HCT116 (cell line): ENCODE measurements at regions not wholly inside any gene's neighbourhood (a gene's known extent, or its start where the extent isn't known, plus 50 kb on each side); places are given as distances from the start of the nearest gene placed in this dataset.

Experiments
- ATAC-seq: fragments of 200-7000 bp; cut with Tn5 transposase; 2 replicates; pipeline ENCODE4 v1.9.1; 2020; ENCODE audit warnings: mild to moderate bottlenecking, moderate library complexity
- BruUV-seq: library from RNA; stranded (reverse); fragments of 400-500 nt; replicated peaks from 2 replicates; lab custom pipeline; 2021; lab: Mats Ljungman, UMichigan
- CTCF ChIA-PET: fragments of 300-600 bp; sonication (Branson Sonifier 250); formaldehyde crosslinking; loops from one replicate; lab custom pipeline; 2021; ENCODE audit warnings: antibody characterized with exemption; lab: Charles Lee
- POLR2A ChIA-PET: fragments of 300-600, 350-600 bp; sonication (Branson Sonifier 250); formaldehyde crosslinking; loops from one replicate; lab custom pipeline; 2021; ENCODE audit warnings: antibody characterized with exemption; lab: Charles Lee
- RAD21 ChIA-PET, 2 experiments: fragments of 300-600 bp; sonication (Branson Sonifier 250); formaldehyde crosslinking; loops; one replicate each; lab custom pipeline; 2023; ENCODE audit warnings: low total read pairs in 2 of 2; ENCODE audit not compliant: uncharacterized antibody in 2 of 2, unreplicated experiment in 2 of 2, low non-redundant PET in 1 of 2; lab: Charles Lee
- DNase-seq: peaks from one replicate; pipeline ENCODE4 v3.0.0-alpha.2; 2010; ENCODE audit warnings: low read depth, low spot score
- H2AFZ ChIP-seq: fragments of 200-600 bp; shearing (Covaris generic), sonication (generic); 2 replicates; pipeline ENCODE4 v1.6.1; 2017; ENCODE audit warnings: low read depth, mixed run types, mixed read lengths, antibody characterized with exemption, low read length; ENCODE audit not compliant: poor library complexity, severe bottlenecking
- H3K27ac ChIP-seq: 2 replicates; pipeline ENCODE4 v1.5.1; 2012; ENCODE audit warnings: low read depth, low read length
- H3K27me3 ChIP-seq: fragments of 200-600 bp; sonication (generic); 2 replicates; pipeline ENCODE4 v1.6.1; 2016; ENCODE audit warnings: mixed run types, low read length, mixed read lengths; ENCODE audit not compliant: insufficient read depth
- H3K36me3 ChIP-seq, 2 experiments: fragments of 200-500 bp in 1 of 2; fragments of 200-600 bp in 1 of 2; sonication (Bioruptor generic) in 1 of 2; sonication (generic) in 1 of 2; 2 replicates each; pipeline versions ENCODE4 v1.5.1 to v1.6.1; 2014 to 2016; ENCODE audit warnings: low read length in 2 of 2, inconsistent platforms in 1 of 2, mixed read lengths in 1 of 2, mixed run types in 1 of 2; ENCODE audit not compliant: insufficient read depth in 2 of 2, control insufficient read depth in 1 of 2
- H3K4me1 ChIP-seq, 2 experiments: fragments of 200-600 bp in 1 of 2; sonication (generic) in 1 of 2; 2 replicates each; pipeline versions ENCODE4 v1.5.1 to v1.6.1; 2012 to 2017; ENCODE audit warnings: low read length in 2 of 2, inconsistent platforms in 1 of 2, mild to moderate bottlenecking in 1 of 2, mixed read lengths in 1 of 2, mixed run types in 1 of 2, moderate library complexity in 1 of 2; ENCODE audit not compliant: insufficient read depth in 2 of 2, control insufficient read depth in 1 of 2
- H3K4me2 ChIP-seq: fragments of 200-600 bp; sonication (generic); 2 replicates; pipeline ENCODE4 v1.6.1; 2017; ENCODE audit warnings: mixed run types, low read length, mixed read lengths
- H3K4me3 ChIP-seq, 2 experiments: fragments of 200-600 bp in 1 of 2; sonication (generic) in 1 of 2; replicated peaks in 1 of 2; 2 replicates each; pipeline ENCODE4 v1.5.1; 2011 to 2016; ENCODE audit warnings: low read length in 2 of 2, control low read depth in 1 of 2, low read depth in 1 of 2, mild to moderate bottlenecking in 1 of 2, mixed read lengths in 1 of 2, mixed run types in 1 of 2
- H3K79me2 ChIP-seq: fragments of 200-600 bp; sonication (generic); 2 replicates; pipeline ENCODE4 v1.6.1; 2017; ENCODE audit warnings: mild to moderate bottlenecking, mixed run types, low read length, moderate library complexity, mixed read lengths; ENCODE audit not compliant: insufficient read depth
- H3K9ac ChIP-seq: fragments of 200-600 bp; sonication (generic); 2 replicates; pipeline ENCODE4 v1.6.1; 2016; ENCODE audit warnings: low read length, mixed read lengths
- H3K9me2 ChIP-seq: fragments of 200-600 bp; sonication (generic), shearing (Covaris generic); 2 replicates; pipeline ENCODE4 v1.6.1; 2017; ENCODE audit warnings: mixed run types, mild to moderate bottlenecking, moderate library complexity; ENCODE audit not compliant: insufficient read depth
- H3K9me3 ChIP-seq, 2 experiments: fragments of 200-500 bp in 1 of 2; fragments of 200-600 bp in 1 of 2; sonication (Bioruptor generic) in 1 of 2; sonication (generic) in 1 of 2; 2 replicates each; pipeline ENCODE4 v1.6.1; 2014 to 2017; ENCODE audit warnings: low read length in 2 of 2, mixed read lengths in 2 of 2, inconsistent platforms in 1 of 2, low read depth in 1 of 2, mild to moderate bottlenecking in 1 of 2, mixed run types in 1 of 2, moderate library complexity in 1 of 2; ENCODE audit not compliant: control insufficient read depth in 1 of 2, insufficient read depth in 1 of 2
- H4K20me1 ChIP-seq: fragments of 200-600 bp; sonication (generic), shearing (Covaris generic); 2 replicates; pipeline ENCODE4 v1.6.1; 2017; ENCODE audit warnings: mixed run types, mild to moderate bottlenecking, moderate library complexity; ENCODE audit not compliant: insufficient read depth
- CBX3 ChIP-seq: IDR thresholded peaks from 2 replicates; pipeline ENCODE4 v1.6.1; 2012; ENCODE audit warnings: low read depth
- CEBPB ChIP-seq: IDR thresholded peaks from 2 replicates; pipeline ENCODE4 v1.6.1; 2012; ENCODE audit warnings: low read depth
- EZH2phosphoT487 ChIP-seq: fragments of 200-600 bp; IDR thresholded peaks from 2 replicates; pipeline ENCODE4 v1.6.1; 2018; ENCODE audit warnings: antibody characterized with exemption, borderline replicate concordance
- FOSL1 ChIP-seq: IDR thresholded peaks from 2 replicates; pipeline ENCODE4 v1.6.1; 2012; ENCODE audit warnings: low read depth
- JUND ChIP-seq: IDR thresholded peaks from 2 replicates; pipeline ENCODE4 v1.6.1; 2012
- POLR2A ChIP-seq: IDR thresholded peaks from 2 replicates; pipeline ENCODE4 v1.7.0; 2011; ENCODE audit warnings: borderline replicate concordance; ENCODE audit not compliant: insufficient read depth, insufficient read length; ENCODE audit errors: extremely low read depth
- RAD21 ChIP-seq: IDR thresholded peaks from 2 replicates; pipeline ENCODE4 v1.6.1; 2012; ENCODE audit warnings: low read depth, mild to moderate bottlenecking
- SIN3A ChIP-seq: IDR thresholded peaks from 2 replicates; pipeline ENCODE4 v1.6.1; 2012; ENCODE audit warnings: low read depth
- SRF ChIP-seq: IDR thresholded peaks from 2 replicates; pipeline ENCODE4 v1.6.1; 2012; ENCODE audit warnings: low read depth
- ZBTB33 ChIP-seq: IDR thresholded peaks from 2 replicates; pipeline ENCODE4 v1.6.1; 2011; ENCODE audit warnings: mild to moderate bottlenecking, low read length, moderate library complexity; ENCODE audit not compliant: insufficient replicate concordance; ENCODE audit errors: extremely low read depth
- ZNF274 ChIP-seq: fragments of 200-500 bp; sonication (Bioruptor generic); IDR thresholded peaks from 2 replicates; pipeline ENCODE4 v1.6.1; 2014; ENCODE audit warnings: mild to moderate bottlenecking, low read depth, low read length, inconsistent platforms
- intact Hi-C: fragments of 100-400 bp; cut with micrococcal nuclease; formaldehyde crosslinking; loops from 2 replicates; pipeline ENCODE4 v1.10.0; 2022
- TF ChIP-seq, protein P1 (sequence below), 3 experiments: fragments of 200-600 bp in 1 of 3; sonication (generic) in 1 of 3; IDR thresholded peaks in 2 of 3; conservative IDR thresholded peaks in 1 of 3; 2 replicates each; pipeline ENCODE4 v1.5.1; 2012 to 2017; ENCODE audit warnings: low read depth in 2 of 3, low read length in 2 of 3, antibody characterized with exemption in 1 of 3, borderline replicate concordance in 1 of 3, control low read depth in 1 of 3, mild to moderate bottlenecking in 1 of 3, mixed read lengths in 1 of 3, mixed run types in 1 of 3, moderate library complexity in 1 of 3; ENCODE audit not compliant: insufficient read depth in 1 of 3

GRCh38 chr10:30186371-30186875, 127.0 kb upstream of the JCAD start:
- peak overlapping the region in 1 of 2 experiments; percentile 25; a peak in 2 of 4 replicates for H3K4me3 ChIP-seq
- POLR2A ChIA-PET, result no interaction called here
- intact Hi-C loops, result loop anchor here (1.0 kb wide), 1 partner anchor 188 kb away; no protein-coding TSS in a partner anchor

DNA sequence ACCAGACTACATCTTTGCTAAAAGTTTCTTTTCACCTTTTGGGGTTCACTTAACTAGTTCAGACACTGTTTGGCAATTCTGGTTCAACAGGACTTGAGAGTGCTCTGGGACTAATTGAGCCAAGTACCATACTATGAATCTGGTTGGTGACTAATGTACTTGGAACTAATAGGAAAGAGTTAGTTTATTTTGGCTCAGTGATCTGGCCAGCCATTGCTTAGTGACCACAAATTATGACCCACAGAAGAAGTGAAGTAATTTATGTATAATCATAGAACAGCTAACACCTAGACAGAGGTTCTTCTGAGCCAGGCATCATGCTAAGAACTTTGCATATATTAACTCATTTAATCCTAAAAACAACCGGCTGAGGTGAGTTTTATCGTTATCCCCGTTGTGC, 126.5 kb upstream of the JCAD start:
- H4K20me1 ChIP-seq, result no peaks in the 10 kb centered on the region
- no peaks in the 10 kb centered on the region for H3K27me3 ChIP-seq
- H3K36me3 ChIP-seq, result no peaks in the 10 kb centered on the region
- no peaks in the 10 kb centered on the region for H3K9me3 ChIP-seq
- H3K4me2 ChIP-seq, result peak overlapping the region; percentile 57
- ChIA-PET CTCF (no interaction called here), POLR2A (no interaction called here), RAD21 (no interaction called here)
- ATAC-seq (peak; percentile 46), DNase-seq (no peak)
- no peak overlapping the region for H3K27ac ChIP-seq
- H3K4me3 ChIP-seq, result peak overlapping the region in 1 of 2 experiments; percentile 25; a peak in 2 of 4 replicates
- H3K4me1 ChIP-seq, result peaks cover 4 to 28% of the 10 kb centered on the region in 2 experiments; a peak in 3 of 4 replicates
- H3K9me2 ChIP-seq, result no peaks in the 10 kb centered on the region
- no peak overlapping the region for H3K9ac ChIP-seq
- no TSS peak for BruUV-seq
- H3K79me2 ChIP-seq, result no peaks in the 10 kb centered on the region
- intact Hi-C loops, result loop anchor here (1.0 kb wide), 1 partner anchor 188 kb away; no protein-coding TSS in a partner anchor
- peak overlapping the region; percentile 75 for H2AFZ ChIP-seq
- TF ChIP-seq JUND, result no peak
- no peak for TF ChIP-seq FOSL1
- no peak for TF ChIP-seq CEBPB
- no peak for TF ChIP-seq ZNF274
- no peak for TF ChIP-seq POLR2A
- TF ChIP-seq, protein P1, sequence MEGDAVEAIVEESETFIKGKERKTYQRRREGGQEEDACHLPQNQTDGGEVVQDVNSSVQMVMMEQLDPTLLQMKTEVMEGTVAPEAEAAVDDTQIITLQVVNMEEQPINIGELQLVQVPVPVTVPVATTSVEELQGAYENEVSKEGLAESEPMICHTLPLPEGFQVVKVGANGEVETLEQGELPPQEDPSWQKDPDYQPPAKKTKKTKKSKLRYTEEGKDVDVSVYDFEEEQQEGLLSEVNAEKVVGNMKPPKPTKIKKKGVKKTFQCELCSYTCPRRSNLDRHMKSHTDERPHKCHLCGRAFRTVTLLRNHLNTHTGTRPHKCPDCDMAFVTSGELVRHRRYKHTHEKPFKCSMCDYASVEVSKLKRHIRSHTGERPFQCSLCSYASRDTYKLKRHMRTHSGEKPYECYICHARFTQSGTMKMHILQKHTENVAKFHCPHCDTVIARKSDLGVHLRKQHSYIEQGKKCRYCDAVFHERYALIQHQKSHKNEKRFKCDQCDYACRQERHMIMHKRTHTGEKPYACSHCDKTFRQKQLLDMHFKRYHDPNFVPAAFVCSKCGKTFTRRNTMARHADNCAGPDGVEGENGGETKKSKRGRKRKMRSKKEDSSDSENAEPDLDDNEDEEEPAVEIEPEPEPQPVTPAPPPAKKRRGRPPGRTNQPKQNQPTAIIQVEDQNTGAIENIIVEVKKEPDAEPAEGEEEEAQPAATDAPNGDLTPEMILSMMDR (IDR thresholded peaks at IDR 0.05 in 2 of 3, conservative IDR thresholded peaks at IDR 0.05 in 1 of 3; ENCODE audit: borderline replicate concordance in 1 of 3, insufficient read depth in 1 of 3, low read depth in 2 of 3, low read length in 2 of 3), result no peak
- no peak for TF ChIP-seq EZH2phosphoT487
- no peak for TF ChIP-seq ZBTB33
- TF ChIP-seq CBX3, result no peak
- TF ChIP-seq SIN3A, result no peak

More at GRCh38 chr10:30186371-30186875, 127.0 kb upstream of the JCAD start:
- peak overlapping the region; percentile 57 for H3K4me2 ChIP-seq
- ChIA-PET CTCF (no interaction called here), RAD21 (no interaction called here)
- DNase-seq, result no peak
- H3K4me1 ChIP-seq, result peaks cover 4 to 28% of the 10 kb centered on the region in 2 experiments; a peak in 3 of 4 replicates
- no peaks in the 10 kb centered on the region for H4K20me1 ChIP-seq
- H3K9me2 ChIP-seq, result no peaks in the 10 kb centered on the region
- ATAC-seq, result peak; percentile 62
- H3K27ac ChIP-seq, result no peak overlapping the region
- no peaks in the 10 kb centered on the region for H3K79me2 ChIP-seq
- H3K9ac ChIP-seq, result no peak overlapping the region
- no peaks in the 10 kb centered on the region for H3K36me3 ChIP-seq
- no peaks in the 10 kb centered on the region for H3K9me3 ChIP-seq
- peak overlapping the region; percentile 75 for H2AFZ ChIP-seq
- TF ChIP-seq RAD21 (peak; percentile 76), SRF (no peak)
- TF ChIP-seq, protein P1 (IDR thresholded peaks at IDR 0.05 in 2 of 3, conservative IDR thresholded peaks at IDR 0.05 in 1 of 3; ENCODE audit: borderline replicate concordance in 1 of 3, insufficient read depth in 1 of 3, low read depth in 2 of 3, low read length in 2 of 3), result peak; percentile 27 to 60 (median 49); a peak in 4 of 6 replicates
- H3K27me3 ChIP-seq, result no peaks in the 10 kb centered on the region
- no TSS peak for BruUV-seq
